SH-SY5Y (cell line): ENCODE measurements at regions not wholly inside any gene's neighbourhood (a gene's known extent, or its start where the extent isn't known, plus 50 kb on each side); places are given as distances from the start of the nearest gene placed in this dataset.

Source experiments
- GATA2 ChIP-seq: IDR thresholded peaks from 2 replicates; pipeline ENCODE4 v1.6.1; 2011; ENCODE audit warnings: mild to moderate bottlenecking, low read depth, low read length
- GATA3 ChIP-seq: IDR thresholded peaks from 2 replicates; pipeline ENCODE4 v1.6.1; 2011; ENCODE audit warnings: low read depth, mild to moderate bottlenecking, low read length, moderate library complexity

GRCh38 chr10:125377368-125377767 lies 217.0 kb upstream of the CTBP2 start:
- TF ChIP-seq GATA2: no peak
- no peak for TF ChIP-seq GATA3
